Activated T-cell treated with anti-CD3 and anti-CD28 coated beads for 24 hours (primary cell): ENCODE measurements at regions not wholly inside any gene's neighbourhood (a gene's known extent, or its start where the extent isn't known, plus 50 kb on each side); places are given as distances from the start of the nearest gene placed in this dataset.

Experiments used
- DNase-seq: peaks from one replicate; pipeline ENCODE4 v3.0.0-alpha.2; 2020; ENCODE audit warnings: low read depth

- DNase-seq = no peak
Measured at GRCh38 chr1:112783059-112783458, 67.9 kb upstream of the PPM1J start.

GRCh38 chr1:112779665-112780526 lies 64.8 kb upstream of the PPM1J start:
- DNase-seq = no peak

- DNase-seq = no peak
Measured at GRCh38 chr1:112778137-112778536, 63.0 kb upstream of the PPM1J start.

GRCh38 chr1:112776688-112777087 lies 61.6 kb upstream of the PPM1J start:
- no peak for DNase-seq

- no peak for DNase-seq
Measured at GRCh38 chr1:112772781-112773180, 57.6 kb upstream of the PPM1J start.

- no peak for DNase-seq
Measured at GRCh38 chr1:112770724-112771123, 55.6 kb upstream of the PPM1J start.

- DNase-seq = no peak
Measured at GRCh38 chr1:112769611-112770010, 54.5 kb upstream of the PPM1J start.

- DNase-seq = no peak
Measured at GRCh38 chr1:112767646-112768045, 52.5 kb upstream of the PPM1J start.
